ENCODE measurements at regions not wholly inside any gene's neighbourhood (a gene's known extent, or its start where the extent isn't known, plus 50 kb on each side); places are given as distances from the start of the nearest gene placed in this dataset.
A peak's percentile ranks its signal among the peaks of the same experiment; 100 is the strongest.

DNA sequence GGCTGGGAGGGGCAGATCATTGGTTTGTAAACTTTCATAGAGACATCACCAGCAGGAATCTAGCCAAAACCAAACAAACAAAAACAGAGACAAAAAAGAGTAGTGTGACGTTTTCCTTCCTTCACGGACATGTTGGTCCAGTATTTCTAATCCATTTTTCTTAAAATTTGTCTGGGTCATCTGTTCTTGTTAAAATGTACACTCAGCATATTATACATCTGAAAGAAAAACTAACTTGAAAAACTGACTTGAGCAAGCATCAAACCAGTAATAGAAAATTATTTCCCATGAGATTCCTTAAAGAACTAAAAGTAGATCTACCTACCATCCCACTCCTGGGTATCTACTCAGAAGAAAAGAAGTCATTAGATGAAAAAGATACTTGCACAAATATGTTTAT lies 164.2 kb downstream of the KLF6 start:
- Mint-ChIP-seq H3K9me3 (peaks cover 21% of the 10 kb centered on the region), H3K36me3 (ENCODE audit: low read depth) (peaks cover 6% of the 10 kb centered on the region), H3K4me3 (no peak overlapping the region), H3K27me3 (ENCODE audit: low read depth) (no peaks in the 10 kb centered on the region), H3K4me1 (peaks cover 23% of the 10 kb centered on the region), H3K27ac (no peak overlapping the region)
- TF ChIP-seq, protein P1, sequence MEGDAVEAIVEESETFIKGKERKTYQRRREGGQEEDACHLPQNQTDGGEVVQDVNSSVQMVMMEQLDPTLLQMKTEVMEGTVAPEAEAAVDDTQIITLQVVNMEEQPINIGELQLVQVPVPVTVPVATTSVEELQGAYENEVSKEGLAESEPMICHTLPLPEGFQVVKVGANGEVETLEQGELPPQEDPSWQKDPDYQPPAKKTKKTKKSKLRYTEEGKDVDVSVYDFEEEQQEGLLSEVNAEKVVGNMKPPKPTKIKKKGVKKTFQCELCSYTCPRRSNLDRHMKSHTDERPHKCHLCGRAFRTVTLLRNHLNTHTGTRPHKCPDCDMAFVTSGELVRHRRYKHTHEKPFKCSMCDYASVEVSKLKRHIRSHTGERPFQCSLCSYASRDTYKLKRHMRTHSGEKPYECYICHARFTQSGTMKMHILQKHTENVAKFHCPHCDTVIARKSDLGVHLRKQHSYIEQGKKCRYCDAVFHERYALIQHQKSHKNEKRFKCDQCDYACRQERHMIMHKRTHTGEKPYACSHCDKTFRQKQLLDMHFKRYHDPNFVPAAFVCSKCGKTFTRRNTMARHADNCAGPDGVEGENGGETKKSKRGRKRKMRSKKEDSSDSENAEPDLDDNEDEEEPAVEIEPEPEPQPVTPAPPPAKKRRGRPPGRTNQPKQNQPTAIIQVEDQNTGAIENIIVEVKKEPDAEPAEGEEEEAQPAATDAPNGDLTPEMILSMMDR (IDR thresholded peaks at IDR 0.05; ENCODE audit: unreplicated experiment in 3 of 3) = no peak

DNA sequence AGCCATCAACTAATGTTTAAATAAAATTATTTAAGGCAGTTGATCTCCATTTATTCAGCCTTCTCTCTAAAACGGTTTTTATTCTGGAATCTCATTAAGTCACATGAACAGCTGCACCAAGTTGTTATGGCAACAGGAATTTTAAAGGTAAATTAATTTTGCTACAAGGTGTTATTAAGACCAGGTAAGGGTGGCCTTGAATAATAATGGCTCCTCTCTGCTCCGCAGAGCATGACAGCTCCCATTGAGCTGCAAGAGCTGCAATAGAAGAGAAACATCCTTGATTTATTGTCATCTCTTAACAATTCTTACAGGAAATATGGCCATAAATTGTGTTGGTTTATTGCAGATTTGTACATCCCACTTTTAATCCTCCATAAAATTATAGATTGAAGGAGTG lies 165.8 kb downstream of the KLF6 start:
- Mint-ChIP-seq H3K27me3 (ENCODE audit: low read depth) (no peaks in the 10 kb centered on the region), H3K4me1 (peaks cover 15% of the 10 kb centered on the region), H3K4me3 (no peak overlapping the region), H3K9me3 (peaks cover 21% of the 10 kb centered on the region), H3K36me3 (ENCODE audit: low read depth) (peaks cover 6% of the 10 kb centered on the region), H3K27ac (peak overlapping the region in 1 of 3 experiments; percentile 22)
- TF ChIP-seq, protein P1 (IDR thresholded peaks at IDR 0.05; ENCODE audit: unreplicated experiment in 3 of 3) = no peak

DNA sequence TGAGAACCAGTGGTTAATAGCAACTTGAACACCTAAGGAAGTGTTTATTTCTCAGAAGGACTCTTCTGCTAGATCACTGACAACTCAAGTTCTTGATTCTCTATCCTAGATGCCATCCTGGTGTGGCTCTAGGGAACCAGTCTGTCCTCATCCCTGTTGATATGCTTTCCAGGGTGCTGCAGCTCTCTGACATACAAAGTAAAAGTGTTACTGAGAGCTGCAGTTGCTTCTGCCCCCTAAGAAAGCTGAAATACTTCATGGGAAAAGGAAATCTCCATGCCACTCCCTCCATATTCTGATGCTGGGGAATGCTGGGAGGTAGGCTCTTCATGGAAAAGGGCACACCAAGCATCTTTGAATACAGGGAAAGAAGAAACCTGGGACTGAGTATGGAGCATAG lies 168.1 kb downstream of the KLF6 start:
- Mint-ChIP-seq H3K36me3 (ENCODE audit: low read depth) (peaks cover 6% of the 10 kb centered on the region), H3K27ac (no peak overlapping the region), H3K27me3 (ENCODE audit: low read depth) (no peaks in the 10 kb centered on the region), H3K4me1 (no peaks in the 10 kb centered on the region), H3K4me3 (no peak overlapping the region), H3K9me3 (peaks cover 21% of the 10 kb centered on the region)
- TF ChIP-seq, protein P1 (IDR thresholded peaks at IDR 0.05; ENCODE audit: unreplicated experiment in 3 of 3) = no peak

DNA sequence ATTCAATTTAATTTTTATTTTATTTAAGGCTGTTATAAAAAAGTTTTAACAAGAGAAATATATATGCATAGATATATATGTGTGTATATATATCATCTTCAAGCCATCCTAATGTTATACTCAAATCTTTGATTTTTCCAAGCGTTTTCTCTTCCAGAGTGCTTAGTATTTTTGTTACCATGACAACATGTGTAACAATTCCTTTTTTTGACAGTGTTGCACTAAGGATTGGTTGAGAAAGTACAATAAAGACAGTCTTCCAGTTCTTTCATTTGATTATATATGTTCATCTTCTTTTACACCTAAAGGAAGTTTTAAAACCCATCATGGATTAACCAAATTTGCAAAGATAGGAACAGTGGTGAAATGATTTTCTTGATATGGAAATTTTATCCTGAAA lies 171.7 kb downstream of the KLF6 start:
- no peaks in the 10 kb centered on the region for H3K4me1 Mint-ChIP-seq
- H3K9me3 Mint-ChIP-seq = peaks cover 44% of the 10 kb centered on the region
- TF ChIP-seq, protein P1 (IDR thresholded peaks at IDR 0.05; ENCODE audit: unreplicated experiment in 3 of 3) = no peak
- no peaks in the 10 kb centered on the region for H3K27me3 Mint-ChIP-seq (ENCODE audit: low read depth)
- H3K27ac Mint-ChIP-seq = no peak overlapping the region
- no peak overlapping the region for H3K4me3 Mint-ChIP-seq
- peaks cover 8% of the 10 kb centered on the region for H3K36me3 Mint-ChIP-seq (ENCODE audit: low read depth)

DNA sequence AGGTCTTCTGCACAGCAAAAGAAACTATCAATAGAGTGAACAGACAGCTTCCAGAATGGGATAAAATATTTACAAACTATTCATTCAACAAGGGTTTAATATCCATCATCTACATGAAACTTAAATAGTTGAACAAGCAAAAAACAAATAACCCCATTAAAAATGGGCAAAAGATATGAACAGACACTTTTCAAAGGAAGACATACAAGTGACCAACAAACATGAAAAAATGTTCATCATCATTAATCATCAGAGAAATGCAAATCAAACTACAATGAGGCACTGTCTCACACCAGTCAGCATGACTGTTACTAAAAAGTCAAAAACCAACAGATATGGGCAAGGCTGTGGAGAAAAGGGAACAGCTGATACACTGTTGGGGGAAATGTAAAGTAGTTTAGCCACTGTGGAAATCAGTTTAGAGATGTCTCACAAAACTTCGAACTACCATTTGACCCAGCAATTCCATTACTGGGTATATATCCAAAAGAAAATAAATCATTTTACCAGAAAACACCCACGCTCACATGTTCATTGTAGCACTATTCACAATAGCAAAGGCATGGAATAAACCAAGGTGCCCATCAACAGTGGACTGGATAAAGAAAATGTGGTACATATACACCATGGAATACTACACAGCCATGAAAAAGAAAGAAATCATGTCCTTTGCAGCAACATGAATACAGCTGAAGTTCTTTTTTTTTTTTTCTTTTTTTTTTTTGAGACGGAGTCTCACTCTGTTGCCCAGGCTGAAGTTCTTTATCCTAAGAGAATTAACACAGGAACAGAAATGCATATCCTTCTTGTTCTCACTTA lies 172.6 kb downstream of the KLF6 start:
- Mint-ChIP-seq H3K36me3 (ENCODE audit: low read depth) (peaks cover 13% of the 10 kb centered on the region), H3K27ac (no peak overlapping the region), H3K9me3 (peaks cover 50% of the 10 kb centered on the region), H3K4me1 (no peaks in the 10 kb centered on the region), H3K4me3 (no peak overlapping the region), H3K27me3 (ENCODE audit: low read depth) (no peaks in the 10 kb centered on the region)
- TF ChIP-seq, protein P1 (IDR thresholded peaks at IDR 0.05; ENCODE audit: unreplicated experiment in 3 of 3) = no peak

DNA sequence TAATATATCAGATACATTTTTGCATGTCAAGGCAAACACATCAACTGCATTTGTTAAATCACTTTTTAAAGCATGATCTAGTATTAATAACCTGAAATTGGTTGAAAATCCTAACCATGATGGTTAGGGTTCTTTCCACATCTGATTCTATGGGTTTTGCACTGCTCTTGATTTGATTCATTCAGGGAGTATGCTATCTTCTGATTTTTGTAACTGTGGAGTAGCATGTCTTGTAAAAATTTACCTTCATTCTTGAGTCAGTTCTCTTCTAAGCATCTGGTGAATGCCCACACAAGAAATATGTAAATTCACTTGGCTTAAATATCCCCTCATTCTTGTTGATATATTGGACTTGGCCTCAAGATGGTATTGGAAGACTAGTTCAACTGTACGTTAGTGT lies 178.7 kb downstream of the KLF6 start:
- no peaks in the 10 kb centered on the region for H3K27me3 Mint-ChIP-seq (ENCODE audit: low read depth)
- H3K36me3 Mint-ChIP-seq (ENCODE audit: low read depth) = peaks cover 12% of the 10 kb centered on the region
- no peak overlapping the region for H3K27ac Mint-ChIP-seq
- H3K4me3 Mint-ChIP-seq = no peak overlapping the region
- H3K9me3 Mint-ChIP-seq = peaks cover 53% of the 10 kb centered on the region
- TF ChIP-seq, protein P1 (IDR thresholded peaks at IDR 0.05; ENCODE audit: unreplicated experiment in 3 of 3) = no peak
- H3K4me1 Mint-ChIP-seq = no peaks in the 10 kb centered on the region
